AG04450 (cell line): ENCODE measurements at regions not wholly inside any gene's neighbourhood (a gene's known extent, or its start where the extent isn't known, plus 50 kb on each side); places are given as distances from the start of the nearest gene placed in this dataset.

ENCODE experiments used
- CTCF ChIA-PET: fragments of 300-600, 350-600 bp; formaldehyde crosslinking; extraction: SDS; loops from one replicate; lab custom pipeline; 2022; ENCODE audit warnings: antibody characterized with exemption, inconsistent platforms; lab: Charles Lee
- POLR2A ChIA-PET: fragments of 350-600 bp; formaldehyde crosslinking; extraction: SDS; loops from one replicate; lab custom pipeline; 2021; ENCODE audit warnings: antibody characterized with exemption, inconsistent platforms; lab: Yijun Ruan, JAX
- DNase-seq: peaks from one replicate; pipeline ENCODE4 v3.0.0-alpha.2; 2011; ENCODE audit warnings: low read depth, low spot score
- H3K27ac ChIP-seq: one replicate; pipeline ENCODE4 v1.5.1; 2012; ENCODE audit warnings: low read depth, low read length, control low read depth
- H3K27me3 ChIP-seq: one replicate; pipeline ENCODE4 v1.6.0; 2012; ENCODE audit warnings: low read length; ENCODE audit not compliant: control insufficient read depth, insufficient read depth
- H3K4me3 ChIP-seq: 2 replicates; pipeline ENCODE4 v1.5.1; 2011; ENCODE audit warnings: mild to moderate bottlenecking, low read depth, low read length, control low read depth
- H3K9me3 ChIP-seq: 2 replicates; pipeline ENCODE4 v1.5.1; 2012; ENCODE audit warnings: low read length; ENCODE audit not compliant: control insufficient read depth, insufficient read depth
- TF ChIP-seq, protein P1 (sequence below): IDR thresholded peaks from 2 replicates; pipeline ENCODE4 v1.5.1; 2011; ENCODE audit warnings: low read depth, low read length, control low read depth, inconsistent platforms

DNA sequence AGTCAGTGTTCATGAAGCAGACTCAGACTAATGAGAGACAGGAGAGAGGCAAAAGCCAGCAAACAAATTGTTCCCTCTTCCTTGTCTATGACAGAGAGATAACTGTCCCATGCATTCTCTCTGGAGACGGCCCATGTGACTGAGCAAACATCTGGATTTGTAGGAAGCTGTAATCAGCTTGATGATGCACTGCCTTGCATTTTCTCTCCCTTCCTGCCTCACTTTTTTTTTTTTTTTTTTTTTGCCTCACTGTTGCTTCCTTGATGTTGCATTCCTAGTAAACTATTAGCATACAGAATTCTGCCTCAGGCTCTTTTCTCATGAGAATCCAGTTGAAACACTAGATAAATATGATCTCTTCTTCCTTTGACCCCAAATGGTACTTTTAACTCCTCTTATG is 134.5 kb downstream of the HHIPL2 start:
- H3K27me3 ChIP-seq = no peaks in the 10 kb centered on the region
- CTCF ChIA-PET = no interaction called here
- H3K9me3 ChIP-seq = no peaks in the 10 kb centered on the region
- no peak overlapping the region for H3K4me3 ChIP-seq
- H3K27ac ChIP-seq = no peak overlapping the region
- no peak for DNase-seq
- POLR2A ChIA-PET = interaction anchor here (0.6 kb wide), 1 partner anchor 1042 kb away, joined by 6 read pairs; no protein-coding TSS in a partner anchor
- TF ChIP-seq, protein P1, sequence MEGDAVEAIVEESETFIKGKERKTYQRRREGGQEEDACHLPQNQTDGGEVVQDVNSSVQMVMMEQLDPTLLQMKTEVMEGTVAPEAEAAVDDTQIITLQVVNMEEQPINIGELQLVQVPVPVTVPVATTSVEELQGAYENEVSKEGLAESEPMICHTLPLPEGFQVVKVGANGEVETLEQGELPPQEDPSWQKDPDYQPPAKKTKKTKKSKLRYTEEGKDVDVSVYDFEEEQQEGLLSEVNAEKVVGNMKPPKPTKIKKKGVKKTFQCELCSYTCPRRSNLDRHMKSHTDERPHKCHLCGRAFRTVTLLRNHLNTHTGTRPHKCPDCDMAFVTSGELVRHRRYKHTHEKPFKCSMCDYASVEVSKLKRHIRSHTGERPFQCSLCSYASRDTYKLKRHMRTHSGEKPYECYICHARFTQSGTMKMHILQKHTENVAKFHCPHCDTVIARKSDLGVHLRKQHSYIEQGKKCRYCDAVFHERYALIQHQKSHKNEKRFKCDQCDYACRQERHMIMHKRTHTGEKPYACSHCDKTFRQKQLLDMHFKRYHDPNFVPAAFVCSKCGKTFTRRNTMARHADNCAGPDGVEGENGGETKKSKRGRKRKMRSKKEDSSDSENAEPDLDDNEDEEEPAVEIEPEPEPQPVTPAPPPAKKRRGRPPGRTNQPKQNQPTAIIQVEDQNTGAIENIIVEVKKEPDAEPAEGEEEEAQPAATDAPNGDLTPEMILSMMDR = no peak

DNA sequence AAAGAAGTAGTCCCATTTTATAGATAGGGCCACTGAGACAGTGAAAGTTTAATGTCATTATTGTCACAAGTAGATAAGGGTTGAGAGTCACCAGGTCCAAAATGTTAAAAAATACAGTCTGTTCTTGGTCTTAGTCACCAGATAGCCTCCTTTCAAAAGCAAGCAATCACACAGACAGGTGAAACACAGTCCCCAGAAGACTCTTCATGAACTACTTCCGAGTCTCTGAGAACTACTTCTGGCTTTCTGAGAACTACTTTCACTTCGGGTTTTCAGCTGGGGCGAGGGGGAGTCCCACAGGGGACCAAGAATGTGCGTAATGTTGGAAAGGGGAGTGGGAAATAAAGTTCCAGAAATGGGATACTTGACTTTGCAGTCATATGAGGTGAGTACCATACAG is 143.2 kb downstream of the HHIPL2 start:
- H3K27me3 ChIP-seq = no peaks in the 10 kb centered on the region
- TF ChIP-seq, protein P1 = no peak
- H3K4me3 ChIP-seq = no peak overlapping the region
- no peaks in the 10 kb centered on the region for H3K9me3 ChIP-seq
- CTCF ChIA-PET = no interaction called here
- H3K27ac ChIP-seq = no peak overlapping the region
- no peak for DNase-seq
- POLR2A ChIA-PET = no interaction called here

DNA sequence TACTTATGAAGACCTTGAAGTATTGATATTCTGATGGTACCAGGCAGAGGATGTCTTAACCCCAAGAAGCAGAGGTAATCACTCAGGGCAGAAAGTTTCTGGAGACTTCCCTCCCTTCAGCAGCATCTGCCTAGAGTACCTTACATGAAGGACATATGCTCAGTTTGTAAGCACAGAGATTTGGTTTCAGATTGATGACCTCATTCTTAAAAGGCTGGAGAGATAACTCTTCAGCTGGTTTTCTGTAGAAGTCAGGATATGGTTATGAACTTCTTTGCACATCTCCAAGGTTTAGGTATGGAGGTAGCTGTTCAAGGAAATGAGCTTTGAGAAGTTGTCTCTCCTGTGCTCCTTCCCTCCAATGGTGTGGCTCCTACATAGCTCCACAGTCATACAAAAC is 148.7 kb downstream of the HHIPL2 start:
- Histone ChIP-seq H3K27me3 (no peaks in the 10 kb centered on the region), H3K4me3 (no peak overlapping the region), H3K27ac (no peak overlapping the region), H3K9me3 (no peaks in the 10 kb centered on the region)
- TF ChIP-seq, protein P1 = no peak
- ChIA-PET CTCF (interaction anchor here (0.6 kb wide), 1 partner anchor 107 kb away, joined by 3 read pairs; no protein-coding TSS in a partner anchor), POLR2A (no interaction called here)
- DNase-seq = no peak

DNA sequence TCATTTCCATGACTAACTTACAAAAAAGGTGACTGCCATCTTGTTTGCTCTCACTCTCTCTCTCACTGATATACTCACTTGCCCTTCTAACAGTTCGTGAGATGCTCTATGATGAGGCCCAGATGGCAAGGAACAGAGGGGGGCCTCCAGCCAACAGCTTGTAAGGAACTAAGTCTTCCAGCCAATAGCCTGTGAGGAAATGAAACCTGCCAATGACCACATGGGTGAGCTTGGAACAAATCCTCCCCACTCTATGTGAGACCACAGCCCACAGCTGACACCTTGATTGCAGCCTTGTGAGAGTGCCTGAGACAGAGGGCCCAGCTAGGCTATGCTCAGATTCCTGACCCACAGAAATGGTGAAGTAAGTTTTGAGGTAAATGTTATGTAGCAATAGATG is 153.7 kb downstream of the HHIPL2 start:
- DNase-seq = no peak
- CTCF ChIA-PET = no interaction called here
- POLR2A ChIA-PET = no interaction called here
- no peak overlapping the region for H3K27ac ChIP-seq
- H3K27me3 ChIP-seq = no peaks in the 10 kb centered on the region
- TF ChIP-seq, protein P1 = no peak
- H3K4me3 ChIP-seq = no peak overlapping the region
- H3K9me3 ChIP-seq = no peaks in the 10 kb centered on the region

DNA sequence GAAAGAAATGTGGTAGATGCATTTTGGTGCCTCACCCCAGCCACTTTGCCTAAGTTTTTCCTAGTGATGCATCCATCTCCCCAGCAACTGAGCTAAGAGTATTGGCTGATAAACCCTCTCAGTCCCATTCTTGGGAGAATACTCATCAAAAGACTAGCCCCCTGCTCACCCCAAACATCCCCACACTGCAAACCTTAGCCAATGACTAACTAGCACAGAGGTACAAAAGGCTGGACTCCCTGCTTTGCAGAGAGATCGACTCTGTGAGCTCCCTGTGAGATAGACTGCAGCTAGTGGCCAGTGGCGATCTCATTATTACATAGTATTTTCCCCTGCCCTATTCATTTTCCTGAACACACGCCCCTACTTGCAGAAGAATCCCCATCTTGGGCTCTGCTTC is 155.3 kb downstream of the HHIPL2 start:
- POLR2A ChIA-PET = no interaction called here
- CTCF ChIA-PET = interaction anchor here (0.6 kb wide), 1 partner anchor 135 kb away, joined by 3 read pairs; no protein-coding TSS in a partner anchor
- TF ChIP-seq, protein P1 = no peak
- Histone ChIP-seq H3K9me3 (no peaks in the 10 kb centered on the region), H3K4me3 (no peak overlapping the region), H3K27me3 (no peaks in the 10 kb centered on the region), H3K27ac (no peak overlapping the region)
- peak; percentile 43 for DNase-seq
